K562 (cell line): ENCODE measurements at regions not wholly inside any gene's neighbourhood (a gene's known extent, or its start where the extent isn't known, plus 50 kb on each side); places are given as distances from the start of the nearest gene placed in this dataset.

Source experiments
- ATAC-seq: fragments of 200-7000 bp; cut with Tn5 transposase; 3 replicates; pipeline ENCODE4 v1.9.1; 2020; ENCODE audit warnings: moderate library complexity
- BruUV-seq: library from RNA; stranded (reverse); fragments of 400-500 nt; replicated peaks from 2 replicates; lab custom pipeline; 2021; lab: Mats Ljungman, UMichigan
- CTCF ChIA-PET: fragments of 300-600 bp; formaldehyde crosslinking; extraction: SDS; loops from one replicate; lab custom pipeline; 2021; ENCODE audit warnings: low intra/inter-chr PET ratio; lab: Yijun Ruan, JAX
- POLR2A ChIA-PET: fragments of 300-600, 350-650 bp; sonication (Branson Sonifier 250); formaldehyde crosslinking; extraction: SDS; loops from one replicate; lab custom pipeline; 2021; ENCODE audit warnings: antibody characterized with exemption, inconsistent platforms; lab: Yijun Ruan, JAX
- DNase-seq, 4 experiments: peaks; one replicate each; pipeline versions ENCODE4 v3.0.0 to v3.0.0-alpha.2; 2011 to 2018; ENCODE audit warnings: low spot score in 3 of 4, mixed read lengths in 3 of 4; ENCODE audit errors: extremely low read depth in 1 of 4
- FAIRE-seq: peaks from 2 replicates; lab custom pipeline; 2011; peaks lifted over from hg19 to GRCh38; lab: Jason Lieb, UNC
- H2AFZ ChIP-seq: 2 replicates; pipeline ENCODE4 v1.6.0; 2011; ENCODE audit warnings: low read depth, low read length, control low read depth, inconsistent platforms
- H3K27ac ChIP-seq: fragments of 200-600 bp; 3 replicates; pipeline ENCODE4 v1.8.0; 2011; ENCODE audit warnings: low read depth, mild to moderate bottlenecking, control low read depth, inconsistent platforms, low read length, moderate library complexity, mixed read lengths; ENCODE audit errors: extremely low read depth
- H3K27me3 ChIP-seq, 2 experiments: fragments of 300-600 bp in 1 of 2; 2 replicates in 1 of 2; 3 replicates in 1 of 2; pipeline versions ENCODE4 v1.6.0 to v1.8.0; 2011; ENCODE audit warnings: inconsistent platforms in 2 of 2, low read length in 2 of 2, mild to moderate bottlenecking in 1 of 2, mixed read lengths in 1 of 2, moderate library complexity in 1 of 2; ENCODE audit not compliant: control insufficient read depth in 2 of 2, insufficient read depth in 2 of 2
- H3K36me3 ChIP-seq: fragments of 300-600 bp; 3 replicates; pipeline ENCODE4 v1.8.0; 2011; ENCODE audit warnings: mild to moderate bottlenecking, low read length, inconsistent platforms; ENCODE audit not compliant: control insufficient read depth, insufficient read depth
- H3K4me1 ChIP-seq, 2 experiments: fragments of 200-600 bp in 1 of 2; replicated peaks in 1 of 2; 2 replicates in 1 of 2; 3 replicates in 1 of 2; pipeline versions ENCODE4 v1.5.1 to v1.8.0; 2011; ENCODE audit warnings: inconsistent platforms in 2 of 2, low read length in 2 of 2, mild to moderate bottlenecking in 1 of 2, mixed read lengths in 1 of 2, moderate library complexity in 1 of 2; ENCODE audit not compliant: control insufficient read depth in 2 of 2, insufficient read depth in 2 of 2
- H3K4me2 ChIP-seq: 2 replicates; pipeline ENCODE4 v1.6.1; 2011; ENCODE audit warnings: low read length, control low read depth, inconsistent platforms, mixed read lengths; ENCODE audit not compliant: insufficient read depth
- H3K4me3 ChIP-seq: fragments of 200-600 bp; sonication (generic), shearing (Covaris generic); 2 replicates; pipeline ENCODE4 v1.5.1; 2016; ENCODE audit warnings: control low read depth, inconsistent platforms
- H3K79me2 ChIP-seq: fragments of 200-600 bp; 3 replicates; pipeline ENCODE4 v1.8.0; 2011; ENCODE audit warnings: low read length, inconsistent platforms; ENCODE audit not compliant: control insufficient read depth, insufficient read depth
- H3K9ac ChIP-seq, 2 experiments: 2 replicates each; pipeline versions ENCODE4 v1.6.0 to v1.6.1; 2011; ENCODE audit warnings: low read depth in 2 of 2, low read length in 2 of 2, control low read depth in 1 of 2, inconsistent platforms in 1 of 2, mild to moderate bottlenecking in 1 of 2, mixed read lengths in 1 of 2; ENCODE audit not compliant: insufficient read depth in 1 of 2
- H3K9me1 ChIP-seq: one replicate; pipeline ENCODE4 v1.6.0; 2011; ENCODE audit warnings: inconsistent platforms, mild to moderate bottlenecking, low read length, moderate library complexity; ENCODE audit not compliant: control insufficient read depth, insufficient read depth
- H3K9me3 ChIP-seq: replicated peaks from 2 replicates; pipeline ENCODE4 v1.5.1; 2011; ENCODE audit warnings: low read depth, low read length, inconsistent platforms; ENCODE audit not compliant: control insufficient read depth, insufficient read depth
- H4K20me1 ChIP-seq: replicated peaks from 2 replicates; pipeline ENCODE4 v1.6.1; 2011; ENCODE audit warnings: low read length, inconsistent platforms, mixed read lengths; ENCODE audit not compliant: control insufficient read depth, insufficient read depth
- BRD4 ChIP-seq: fragments of 200-600 bp; sonication (generic); IDR thresholded peaks from 2 replicates; pipeline ENCODE4 v1.6.1; 2017; ENCODE audit warnings: inconsistent platforms
- HNRNPUL1 ChIP-seq: fragments of 200-400 bp; formaldehyde crosslinking; IDR thresholded peaks from 2 replicates; pipeline ENCODE4 v1.6.1; 2017; ENCODE audit warnings: low read length
- SRSF3 ChIP-seq: fragments of 200-400 bp; formaldehyde crosslinking; IDR thresholded peaks from 2 replicates; pipeline ENCODE4 v1.6.1; 2016; ENCODE audit warnings: mild to moderate bottlenecking, low read length, moderate library complexity; ENCODE audit not compliant: insufficient read depth
- ZNF134 ChIP-seq: fragments of 250-450 bp; sonication (Bioruptor Pico); conservative IDR thresholded peaks from 2 replicates; pipeline ENCODE4 v1.4.0; 2020
- WGBS: fragments of 100-300 bp; shearing (Covaris generic); methylation state at CpG from one replicate; pipeline ENCODE4 v1.1.6; 2016; ENCODE audit warnings: low coverage, mixed read lengths; ENCODE audit not compliant: insufficient coverage; ENCODE audit errors: missing lambda C conversion rate; 5-methylcytosine and 5-hydroxymethylcytosine counted together
- in situ Hi-C: fragments of 300-500 bp; cut with MboI; formaldehyde crosslinking; loops from 4 replicates; pipeline ENCODE4 v1.15.0; 2018; ENCODE audit warnings: inconsistent platforms, mixed read lengths
- intact Hi-C: fragments of 100-400 bp; cut with micrococcal nuclease; formaldehyde crosslinking; loops from 2 replicates; pipeline ENCODE4 v1.14.2; 2022

DNA sequence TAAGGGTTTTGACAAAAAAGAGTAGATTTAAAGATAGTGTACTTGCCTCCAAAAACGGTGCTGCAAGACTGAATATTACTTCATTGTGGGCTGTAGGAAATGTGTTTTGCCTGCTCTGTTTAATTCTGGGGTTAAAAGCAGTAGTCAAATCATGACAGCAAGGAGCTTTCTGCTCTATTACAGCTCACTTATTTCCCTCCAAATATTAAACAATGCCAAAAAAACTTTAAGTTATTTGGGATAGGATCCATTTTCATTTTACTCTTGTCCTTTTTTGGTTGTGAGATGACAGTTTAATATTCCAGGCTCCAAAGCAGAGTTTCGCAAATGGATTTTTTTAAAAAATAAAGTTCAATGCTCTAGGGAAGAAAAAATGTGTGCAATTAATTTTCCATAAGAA is 340.4 kb upstream of the RGMB start:
- intact Hi-C loops: no loop called here
- no TSS peak for BruUV-seq

DNA sequence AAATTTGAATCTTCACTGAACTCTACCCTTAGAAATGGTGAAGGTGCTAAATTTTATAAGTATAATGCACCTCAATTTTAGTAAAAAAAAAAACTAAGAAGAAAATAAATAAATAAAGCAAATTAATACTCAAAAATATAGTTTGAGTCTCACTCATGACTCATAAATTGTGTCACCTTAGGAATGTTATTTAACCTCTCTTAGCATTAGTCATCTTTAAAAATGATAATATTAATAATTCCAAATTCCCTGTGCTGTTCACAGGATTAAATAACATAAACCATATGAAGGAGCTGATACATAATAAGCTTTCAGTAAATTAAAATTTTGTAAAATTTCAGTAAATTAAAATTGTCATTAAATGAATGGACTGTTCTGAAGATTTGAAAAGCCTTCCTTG is 339.8 kb upstream of the RGMB start:
- CTCF ChIA-PET: no interaction called here
- Histone ChIP-seq H3K79me2 (no peaks in the 10 kb centered on the region), H3K36me3 (no peaks in the 10 kb centered on the region), H3K27ac (no peak overlapping the region), H3K4me3 (no peak overlapping the region), H3K4me2 (no peak overlapping the region), H3K9me3 (no peaks in the 10 kb centered on the region), H4K20me1 (no peaks in the 10 kb centered on the region), H2AFZ (no peak overlapping the region), H3K27me3 (no peaks in the 10 kb centered on the region), H3K9me1 (no peaks in the 10 kb centered on the region), H3K4me1 (no peaks in the 10 kb centered on the region), H3K9ac (no peak overlapping the region)
- DNase-seq (no peak), FAIRE-seq (no peak), ATAC-seq (no peak)
- BruUV-seq: no TSS peak
- POLR2A ChIA-PET: no interaction called here
- TF ChIP-seq BRD4 (no peak), SRSF3 (no peak), HNRNPUL1 (no peak)
- intact Hi-C loops: no loop called here
- in situ Hi-C loops: no loop called here

More for the DNA sequence above, 340.4 kb upstream of the RGMB start:
- no peak overlapping the region for H2AFZ ChIP-seq
- H3K4me1 ChIP-seq: no peaks in the 10 kb centered on the region
- H3K9me1 ChIP-seq: no peaks in the 10 kb centered on the region
- H3K4me3 ChIP-seq: no peak overlapping the region
- FAIRE-seq (no peak), ATAC-seq (no peak), DNase-seq (no peak)
- ChIA-PET POLR2A (no interaction called here), CTCF (no interaction called here)
- H3K79me2 ChIP-seq: no peaks in the 10 kb centered on the region
- TF ChIP-seq ZNF134 (CRISPR knock-in tag): no peak
- H3K4me2 ChIP-seq: no peak overlapping the region
- no peaks in the 10 kb centered on the region for H3K9me3 ChIP-seq
- no peaks in the 10 kb centered on the region for H3K36me3 ChIP-seq
- in situ Hi-C loops: no loop called here
- WGBS: 2% methylated on average over 2 of the region's 2 CpGs
- H4K20me1 ChIP-seq: no peaks in the 10 kb centered on the region
- H3K27me3 ChIP-seq: no peaks in the 10 kb centered on the region
- no peak overlapping the region for H3K27ac ChIP-seq
- H3K9ac ChIP-seq: no peak overlapping the region
